HL-60 (cell line): ENCODE measurements at regions not wholly inside any gene's neighbourhood (a gene's known extent, or its start where the extent isn't known, plus 50 kb on each side); places are given as distances from the start of the nearest gene placed in this dataset.

Source experiments
- DNase-seq, 2 experiments: peaks; one replicate each; pipeline ENCODE4 v3.0.0-alpha.2; 2010 to 2020; ENCODE audit warnings: low read depth in 1 of 2, low spot score in 1 of 2
- H3K27ac ChIP-seq: fragments of 250-450 bp; sonication (Bioruptor Pico); replicated peaks from 2 replicates; pipeline ENCODE4 v1.5.1; 2020; ENCODE audit warnings: mild to moderate bottlenecking, moderate library complexity
- H3K27me3 ChIP-seq: fragments of 250-450 bp; sonication (Bioruptor Pico); 2 replicates; pipeline ENCODE4 v1.5.1; 2021; ENCODE audit warnings: mild to moderate bottlenecking, moderate library complexity; ENCODE audit not compliant: insufficient read depth, poor library complexity, severe bottlenecking
- H3K4me3 ChIP-seq: replicated peaks from 2 replicates; pipeline ENCODE4 v1.5.1; 2011; ENCODE audit warnings: mild to moderate bottlenecking, control low read depth, low read length; ENCODE audit not compliant: insufficient read depth
- GABPA ChIP-seq: IDR thresholded peaks from 2 replicates; pipeline ENCODE4 v1.6.1; 2012; ENCODE audit warnings: low read depth
- POLR2AphosphoS5 ChIP-seq: IDR thresholded peaks from 2 replicates; pipeline ENCODE4 v1.6.1; 2012; ENCODE audit warnings: low read depth
- SPI1 ChIP-seq: IDR thresholded peaks from 2 replicates; pipeline ENCODE4 v1.6.1; 2012; ENCODE audit warnings: low read depth, mild to moderate bottlenecking, borderline replicate concordance
- TF ChIP-seq, protein P1 (sequence below): IDR thresholded peaks from 2 replicates; pipeline ENCODE4 v1.6.1; 2012; ENCODE audit warnings: low read depth; ENCODE audit not compliant: insufficient replicate concordance
- TF ChIP-seq, protein P2 (sequence below): IDR thresholded peaks from one replicate; pipeline ENCODE4 v1.5.1; 2011; ENCODE audit warnings: low read length, control low read depth, inconsistent platforms; ENCODE audit not compliant: insufficient read depth

DNA sequence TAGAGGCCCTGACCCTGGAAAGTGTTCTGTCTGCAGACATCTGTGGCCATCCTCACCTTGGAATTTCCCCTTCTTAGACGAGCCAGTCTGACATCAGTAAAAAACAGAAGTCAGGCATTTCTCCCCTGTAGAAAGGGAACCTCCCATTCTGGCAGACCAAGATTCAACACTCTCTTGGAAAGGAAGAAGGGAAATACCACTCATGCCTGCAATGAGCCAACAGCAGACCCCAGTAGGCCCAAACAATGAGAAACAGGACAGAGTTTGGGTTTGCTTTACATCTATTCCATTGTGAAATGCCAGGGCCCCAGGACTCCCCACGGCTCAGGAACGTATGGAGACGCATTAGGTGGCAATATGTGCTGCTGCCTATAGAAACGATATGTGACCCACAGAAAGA, 264.0 kb upstream of the NSMCE3 start:
- Histone ChIP-seq H3K4me3 (no peak overlapping the region), H3K27ac (no peak overlapping the region), H3K27me3 (no peaks in the 10 kb centered on the region)
- TF ChIP-seq POLR2AphosphoS5 (no peak), SPI1 (no peak), GABPA (no peak)
- TF ChIP-seq, protein P1, sequence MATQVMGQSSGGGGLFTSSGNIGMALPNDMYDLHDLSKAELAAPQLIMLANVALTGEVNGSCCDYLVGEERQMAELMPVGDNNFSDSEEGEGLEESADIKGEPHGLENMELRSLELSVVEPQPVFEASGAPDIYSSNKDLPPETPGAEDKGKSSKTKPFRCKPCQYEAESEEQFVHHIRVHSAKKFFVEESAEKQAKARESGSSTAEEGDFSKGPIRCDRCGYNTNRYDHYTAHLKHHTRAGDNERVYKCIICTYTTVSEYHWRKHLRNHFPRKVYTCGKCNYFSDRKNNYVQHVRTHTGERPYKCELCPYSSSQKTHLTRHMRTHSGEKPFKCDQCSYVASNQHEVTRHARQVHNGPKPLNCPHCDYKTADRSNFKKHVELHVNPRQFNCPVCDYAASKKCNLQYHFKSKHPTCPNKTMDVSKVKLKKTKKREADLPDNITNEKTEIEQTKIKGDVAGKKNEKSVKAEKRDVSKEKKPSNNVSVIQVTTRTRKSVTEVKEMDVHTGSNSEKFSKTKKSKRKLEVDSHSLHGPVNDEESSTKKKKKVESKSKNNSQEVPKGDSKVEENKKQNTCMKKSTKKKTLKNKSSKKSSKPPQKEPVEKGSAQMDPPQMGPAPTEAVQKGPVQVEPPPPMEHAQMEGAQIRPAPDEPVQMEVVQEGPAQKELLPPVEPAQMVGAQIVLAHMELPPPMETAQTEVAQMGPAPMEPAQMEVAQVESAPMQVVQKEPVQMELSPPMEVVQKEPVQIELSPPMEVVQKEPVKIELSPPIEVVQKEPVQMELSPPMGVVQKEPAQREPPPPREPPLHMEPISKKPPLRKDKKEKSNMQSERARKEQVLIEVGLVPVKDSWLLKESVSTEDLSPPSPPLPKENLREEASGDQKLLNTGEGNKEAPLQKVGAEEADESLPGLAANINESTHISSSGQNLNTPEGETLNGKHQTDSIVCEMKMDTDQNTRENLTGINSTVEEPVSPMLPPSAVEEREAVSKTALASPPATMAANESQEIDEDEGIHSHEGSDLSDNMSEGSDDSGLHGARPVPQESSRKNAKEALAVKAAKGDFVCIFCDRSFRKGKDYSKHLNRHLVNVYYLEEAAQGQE: no peak
- TF ChIP-seq, protein P2, sequence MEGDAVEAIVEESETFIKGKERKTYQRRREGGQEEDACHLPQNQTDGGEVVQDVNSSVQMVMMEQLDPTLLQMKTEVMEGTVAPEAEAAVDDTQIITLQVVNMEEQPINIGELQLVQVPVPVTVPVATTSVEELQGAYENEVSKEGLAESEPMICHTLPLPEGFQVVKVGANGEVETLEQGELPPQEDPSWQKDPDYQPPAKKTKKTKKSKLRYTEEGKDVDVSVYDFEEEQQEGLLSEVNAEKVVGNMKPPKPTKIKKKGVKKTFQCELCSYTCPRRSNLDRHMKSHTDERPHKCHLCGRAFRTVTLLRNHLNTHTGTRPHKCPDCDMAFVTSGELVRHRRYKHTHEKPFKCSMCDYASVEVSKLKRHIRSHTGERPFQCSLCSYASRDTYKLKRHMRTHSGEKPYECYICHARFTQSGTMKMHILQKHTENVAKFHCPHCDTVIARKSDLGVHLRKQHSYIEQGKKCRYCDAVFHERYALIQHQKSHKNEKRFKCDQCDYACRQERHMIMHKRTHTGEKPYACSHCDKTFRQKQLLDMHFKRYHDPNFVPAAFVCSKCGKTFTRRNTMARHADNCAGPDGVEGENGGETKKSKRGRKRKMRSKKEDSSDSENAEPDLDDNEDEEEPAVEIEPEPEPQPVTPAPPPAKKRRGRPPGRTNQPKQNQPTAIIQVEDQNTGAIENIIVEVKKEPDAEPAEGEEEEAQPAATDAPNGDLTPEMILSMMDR: no peak
- no peak for DNase-seq

DNA sequence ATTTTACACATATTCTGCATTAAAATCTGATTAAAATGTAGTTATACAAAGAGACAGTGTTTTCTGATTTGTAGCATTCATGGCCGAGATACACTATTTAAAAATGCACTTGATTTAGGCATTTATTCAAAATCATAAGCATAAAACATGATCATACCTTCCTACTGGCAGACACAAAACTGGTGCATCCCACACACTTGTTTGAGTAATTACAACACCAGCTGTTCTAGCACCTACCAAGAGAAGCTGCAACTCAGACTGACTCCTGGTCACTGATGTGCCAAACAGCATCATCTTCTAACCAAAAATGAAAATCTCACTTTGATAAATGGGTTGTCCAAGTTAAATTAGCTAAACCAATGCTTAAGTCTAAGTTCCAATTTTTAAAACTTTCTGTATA, 262.7 kb upstream of the NSMCE3 start:
- DNase-seq: no peak
- Histone ChIP-seq H3K4me3 (no peak overlapping the region), H3K27me3 (no peaks in the 10 kb centered on the region), H3K27ac (no peak overlapping the region)
- TF ChIP-seq POLR2AphosphoS5 (no peak), GABPA (no peak), SPI1 (no peak)
- TF ChIP-seq, protein P1: no peak
- TF ChIP-seq, protein P2: no peak

DNA sequence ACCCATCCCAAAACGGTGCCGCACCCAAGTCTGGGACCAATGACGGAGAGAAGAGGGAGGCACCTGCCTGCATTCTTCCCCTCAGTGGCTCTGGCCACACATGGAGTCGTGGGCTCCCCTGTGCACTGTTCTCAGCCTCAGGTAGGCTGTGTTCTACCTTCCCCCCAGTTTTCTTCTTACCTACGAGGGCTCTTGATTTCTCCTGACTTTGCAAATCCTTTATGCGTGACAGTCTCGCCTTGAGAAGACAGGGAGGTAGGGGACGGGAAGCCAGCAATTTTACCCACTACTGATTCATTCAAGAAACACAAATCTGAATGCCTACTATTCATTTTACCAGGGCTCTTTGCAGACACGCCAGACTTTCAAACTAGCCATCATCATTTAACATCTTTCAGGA, 261.3 kb upstream of the NSMCE3 start:
- TF ChIP-seq, protein P1: no peak
- TF ChIP-seq GABPA (no peak), SPI1 (no peak), POLR2AphosphoS5 (no peak)
- TF ChIP-seq, protein P2: no peak
- H3K27me3 ChIP-seq: no peaks in the 10 kb centered on the region
- no peak for DNase-seq
- H3K4me3 ChIP-seq: no peak overlapping the region
- H3K27ac ChIP-seq: no peak overlapping the region
